ENCODE measurements at regions not wholly inside any gene's neighbourhood (a gene's known extent, or its start where the extent isn't known, plus 50 kb on each side); places are given as distances from the start of the nearest gene placed in this dataset.

DNA sequence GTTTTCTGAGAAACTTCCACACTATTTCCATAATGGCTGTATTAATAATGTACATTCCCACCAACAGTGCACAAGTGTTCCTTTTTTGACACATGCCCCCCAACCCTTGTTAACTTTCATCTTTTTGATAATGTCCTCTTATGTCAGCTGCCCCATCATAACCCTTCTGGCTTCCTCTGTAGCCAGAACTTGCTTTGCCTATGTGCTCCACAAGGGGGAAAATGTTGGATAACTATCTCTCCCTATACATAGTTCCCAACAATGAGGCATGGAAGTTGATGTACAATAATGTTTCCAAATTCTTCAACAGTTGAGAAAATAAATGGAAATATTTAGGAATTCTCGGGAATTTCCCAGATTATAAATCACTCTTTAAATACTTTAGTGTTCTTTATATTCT is 142.9 kb downstream of the ASB9 start:
- H3K36me3 ChIP-seq: no peaks in the 10 kb centered on the region
- no peak for DNase-seq (ENCODE audit: low spot score in 2 of 2)
- H3K27ac ChIP-seq: no peak overlapping the region
- no peak overlapping the region for H3K4me3 ChIP-seq
- 69 to 78% methylated on average over 1 of the region's 1 CpG for WGBS, 2 donors
- no peaks in the 10 kb centered on the region for H3K4me1 ChIP-seq
- TF ChIP-seq POLR2A (IDR thresholded peaks at IDR 0.05) (no peak), EP300 (IDR thresholded peaks at IDR 0.05) (no peak)
- TF ChIP-seq, protein P1, sequence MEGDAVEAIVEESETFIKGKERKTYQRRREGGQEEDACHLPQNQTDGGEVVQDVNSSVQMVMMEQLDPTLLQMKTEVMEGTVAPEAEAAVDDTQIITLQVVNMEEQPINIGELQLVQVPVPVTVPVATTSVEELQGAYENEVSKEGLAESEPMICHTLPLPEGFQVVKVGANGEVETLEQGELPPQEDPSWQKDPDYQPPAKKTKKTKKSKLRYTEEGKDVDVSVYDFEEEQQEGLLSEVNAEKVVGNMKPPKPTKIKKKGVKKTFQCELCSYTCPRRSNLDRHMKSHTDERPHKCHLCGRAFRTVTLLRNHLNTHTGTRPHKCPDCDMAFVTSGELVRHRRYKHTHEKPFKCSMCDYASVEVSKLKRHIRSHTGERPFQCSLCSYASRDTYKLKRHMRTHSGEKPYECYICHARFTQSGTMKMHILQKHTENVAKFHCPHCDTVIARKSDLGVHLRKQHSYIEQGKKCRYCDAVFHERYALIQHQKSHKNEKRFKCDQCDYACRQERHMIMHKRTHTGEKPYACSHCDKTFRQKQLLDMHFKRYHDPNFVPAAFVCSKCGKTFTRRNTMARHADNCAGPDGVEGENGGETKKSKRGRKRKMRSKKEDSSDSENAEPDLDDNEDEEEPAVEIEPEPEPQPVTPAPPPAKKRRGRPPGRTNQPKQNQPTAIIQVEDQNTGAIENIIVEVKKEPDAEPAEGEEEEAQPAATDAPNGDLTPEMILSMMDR (IDR thresholded peaks at IDR 0.05): no peak
- H3K9me3 ChIP-seq: no peaks in the 10 kb centered on the region
- peaks cover 0 to 3% of the 10 kb centered on the region in 2 donors for H3K27me3 ChIP-seq

DNA sequence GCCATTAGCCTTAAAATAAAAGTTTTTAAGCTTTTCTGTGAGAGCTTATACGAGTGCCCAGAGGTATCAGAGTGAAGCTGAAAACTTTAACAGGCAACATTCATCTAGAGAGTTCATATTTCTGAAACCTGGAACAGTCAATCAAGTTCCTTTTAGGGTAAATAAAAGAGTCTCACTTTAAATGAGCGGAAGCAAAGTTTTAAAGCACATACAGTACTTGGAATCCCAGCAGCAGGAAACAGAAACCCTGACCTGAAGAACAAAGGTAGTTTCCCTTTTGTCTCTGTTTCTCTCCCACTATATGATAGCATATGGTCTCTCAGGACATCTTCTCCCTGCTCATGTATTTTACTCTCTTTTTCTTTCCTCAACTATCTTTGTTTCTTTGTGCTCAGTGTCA is 153.0 kb downstream of the ASB9 start:
- WGBS, 2 donors: 74 to 77% methylated on average over 2 of the region's 2 CpGs
- Histone ChIP-seq H3K27me3 (no peaks in the 10 kb centered on the region), H3K4me3 (no peak overlapping the region), H3K36me3 (no peaks in the 10 kb centered on the region), H3K9me3 (no peaks in the 10 kb centered on the region), H3K4me1 (no peaks in the 10 kb centered on the region), H3K27ac (no peak overlapping the region)
- TF ChIP-seq POLR2A (IDR thresholded peaks at IDR 0.05) (no peak), EP300 (IDR thresholded peaks at IDR 0.05) (no peak)
- TF ChIP-seq, protein P1 (IDR thresholded peaks at IDR 0.05): no peak
- no peak for DNase-seq (ENCODE audit: low spot score in 2 of 2)

DNA sequence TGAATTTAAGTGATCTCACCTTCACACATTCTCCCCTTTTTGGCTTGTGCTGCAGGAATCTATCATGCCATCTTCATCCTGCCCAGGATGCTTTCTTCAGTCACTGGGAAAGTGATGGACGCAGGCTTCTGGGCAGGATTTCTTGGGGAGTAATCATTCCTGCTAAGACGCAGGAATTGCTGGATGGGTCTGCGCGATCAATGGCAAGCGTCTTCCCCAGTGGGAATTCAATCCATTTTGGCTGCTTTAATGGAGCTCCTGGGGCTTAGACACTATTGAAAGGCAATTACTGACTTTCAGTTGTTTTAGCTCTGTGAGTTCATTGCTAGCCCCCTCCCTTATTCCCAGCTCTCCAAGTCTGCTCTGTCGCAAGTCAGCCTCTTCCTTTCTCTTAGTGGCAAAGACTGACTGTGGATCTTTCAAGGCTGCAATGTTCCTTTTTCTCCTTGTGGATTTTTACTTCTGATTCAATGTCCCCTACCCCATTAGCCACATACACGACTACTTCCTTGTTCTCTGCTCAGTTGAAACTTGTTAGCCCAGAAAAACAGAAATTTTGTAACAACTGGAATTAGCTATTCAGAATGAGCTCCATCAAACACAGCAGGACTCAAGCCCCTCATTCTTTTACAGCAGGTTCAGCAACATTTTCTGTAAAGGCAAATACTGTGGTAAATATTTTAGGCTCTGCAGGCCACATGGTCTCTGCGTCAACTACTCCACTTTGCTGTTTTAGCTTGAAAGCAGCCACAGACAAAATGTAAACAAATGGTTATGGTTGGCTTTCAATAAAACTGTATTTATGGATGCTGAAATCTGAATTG is 154.9 kb downstream of the ASB9 start:
- no peaks in the 10 kb centered on the region for H3K27me3 ChIP-seq
- no peaks in the 10 kb centered on the region for H3K36me3 ChIP-seq
- H3K4me1 ChIP-seq: no peaks in the 10 kb centered on the region
- no peak overlapping the region for H3K4me3 ChIP-seq
- no peak overlapping the region for H3K27ac ChIP-seq
- WGBS, 2 donors: 53% methylated on average over 8 of the region's 8 CpGs
- DNase-seq (ENCODE audit: low spot score in 2 of 2): no peak
- TF ChIP-seq, protein P1 (IDR thresholded peaks at IDR 0.05): no peak
- no peak for TF ChIP-seq POLR2A (IDR thresholded peaks at IDR 0.05)
- no peak for TF ChIP-seq EP300 (IDR thresholded peaks at IDR 0.05)
- no peaks in the 10 kb centered on the region for H3K9me3 ChIP-seq

DNA sequence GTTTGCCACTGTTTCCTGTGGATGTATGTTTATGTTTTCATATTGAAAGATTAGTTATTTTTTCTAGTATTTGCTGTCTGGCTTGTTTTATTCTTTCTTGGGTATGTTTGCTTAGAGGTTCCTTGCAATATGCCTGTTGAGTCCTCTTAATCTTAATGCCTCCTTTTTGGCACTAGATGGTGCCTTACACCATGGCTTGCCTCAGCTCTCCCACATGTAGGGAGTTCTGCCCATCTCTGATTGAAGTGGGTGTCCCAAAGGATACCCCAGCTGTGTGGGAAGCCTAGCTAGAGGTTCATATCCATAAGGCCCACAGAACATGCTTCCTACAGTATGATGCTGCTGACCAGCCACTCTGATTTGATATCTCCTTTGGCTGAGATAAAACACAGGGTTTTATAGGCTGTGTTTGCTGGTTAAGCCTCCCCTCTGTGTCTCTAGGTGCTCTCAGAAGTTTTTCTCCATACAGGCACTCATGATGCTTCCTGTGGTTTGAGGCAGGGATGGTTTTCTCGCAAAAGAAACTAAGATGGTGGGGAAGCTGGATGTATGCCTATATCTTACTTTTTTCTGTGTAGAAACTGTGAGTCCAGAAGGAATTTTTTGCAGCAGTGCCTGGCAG is 162.4 kb downstream of the ASB9 start:
- no peak for DNase-seq (ENCODE audit: low spot score in 2 of 2)
- Histone ChIP-seq H3K4me1 (no peaks in the 10 kb centered on the region), H3K27ac (no peak overlapping the region), H3K4me3 (no peak overlapping the region), H3K9me3 (peaks cover 0 to 4% (median 0%) of the 10 kb centered on the region in 4 donors), H3K27me3 (no peaks in the 10 kb centered on the region), H3K36me3 (no peaks in the 10 kb centered on the region)
- WGBS, 2 donors: 82 to 100% methylated on average over 1 of the region's 1 CpG
- TF ChIP-seq, protein P1 (IDR thresholded peaks at IDR 0.05): no peak
- TF ChIP-seq POLR2A (IDR thresholded peaks at IDR 0.05) (no peak), EP300 (IDR thresholded peaks at IDR 0.05) (no peak)

DNA sequence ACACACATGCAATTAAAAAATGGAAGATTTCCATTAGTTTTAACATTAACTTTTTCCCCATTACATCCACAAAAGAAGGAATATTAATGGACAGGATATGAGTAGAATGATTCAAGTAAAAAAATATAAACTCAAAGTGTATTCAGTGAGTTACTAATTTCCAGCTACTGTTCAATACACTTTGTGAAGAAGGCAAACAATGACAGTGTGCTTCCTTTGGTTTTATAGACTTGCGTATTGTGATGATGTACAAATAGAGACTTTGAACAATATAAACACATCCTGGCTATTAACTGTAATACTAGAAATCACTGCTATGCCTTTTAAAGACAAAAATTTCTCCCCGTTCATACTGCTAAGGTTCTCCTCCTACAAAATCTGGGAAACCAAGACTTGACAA is 171.4 kb downstream of the ASB9 start:
- 90 to 96% methylated on average over 2 of the region's 2 CpGs for WGBS, 2 donors
- no peak for DNase-seq (ENCODE audit: low spot score in 2 of 2)
- Histone ChIP-seq H3K9me3 (no peaks in the 10 kb centered on the region), H3K27me3 (no peaks in the 10 kb centered on the region), H3K36me3 (no peaks in the 10 kb centered on the region), H3K27ac (no peak overlapping the region), H3K4me3 (no peak overlapping the region), H3K4me1 (no peaks in the 10 kb centered on the region)
- TF ChIP-seq, protein P1 (IDR thresholded peaks at IDR 0.05): no peak
- no peak for TF ChIP-seq POLR2A (IDR thresholded peaks at IDR 0.05)
- no peak for TF ChIP-seq EP300 (IDR thresholded peaks at IDR 0.05)
